ENCODE measurements at regions not wholly inside any gene's neighbourhood (a gene's known extent, or its start where the extent isn't known, plus 50 kb on each side); places are given as distances from the start of the nearest gene placed in this dataset.

DNA sequence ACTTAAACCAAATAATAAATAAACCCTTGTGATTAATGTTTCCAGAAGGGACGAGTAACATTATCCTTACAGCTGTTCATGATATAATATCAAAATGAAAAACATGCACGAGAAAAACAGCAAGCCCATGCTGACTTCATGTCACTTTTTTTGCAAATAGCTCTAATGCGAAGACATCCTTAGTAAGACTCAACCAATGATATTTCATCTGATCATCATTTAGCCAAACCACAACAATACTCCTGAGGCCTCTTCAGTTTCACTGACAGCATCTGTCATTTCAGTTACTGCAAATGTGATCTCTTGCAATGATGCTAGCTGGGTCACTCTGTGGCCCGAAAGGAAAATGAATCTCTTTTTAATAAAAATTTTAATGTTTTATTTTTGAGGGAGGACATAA lies 74.0 kb downstream of the POLR2M start:
- in situ Hi-C loops (cut with HindIII; ENCODE audit: low pct_ligation_motif_present, low sequenced_read_pairs): no loop called here

GRCh38 chr15:57782731-57783130 lies 76.2 kb downstream of the POLR2M start:
- no peaks in the 10 kb centered on the region for H3K36me3 ChIP-seq (replicated peaks)
- in situ Hi-C loops (cut with HindIII; ENCODE audit: low pct_ligation_motif_present, low sequenced_read_pairs): no loop called here
- H3K4me3 ChIP-seq (ENCODE audit: low read depth, low read length): no peak overlapping the region
- H3K27ac ChIP-seq: no peak overlapping the region
- no peaks in the 10 kb centered on the region for H3K27me3 ChIP-seq (replicated peaks)
- TF ChIP-seq, protein P1, sequence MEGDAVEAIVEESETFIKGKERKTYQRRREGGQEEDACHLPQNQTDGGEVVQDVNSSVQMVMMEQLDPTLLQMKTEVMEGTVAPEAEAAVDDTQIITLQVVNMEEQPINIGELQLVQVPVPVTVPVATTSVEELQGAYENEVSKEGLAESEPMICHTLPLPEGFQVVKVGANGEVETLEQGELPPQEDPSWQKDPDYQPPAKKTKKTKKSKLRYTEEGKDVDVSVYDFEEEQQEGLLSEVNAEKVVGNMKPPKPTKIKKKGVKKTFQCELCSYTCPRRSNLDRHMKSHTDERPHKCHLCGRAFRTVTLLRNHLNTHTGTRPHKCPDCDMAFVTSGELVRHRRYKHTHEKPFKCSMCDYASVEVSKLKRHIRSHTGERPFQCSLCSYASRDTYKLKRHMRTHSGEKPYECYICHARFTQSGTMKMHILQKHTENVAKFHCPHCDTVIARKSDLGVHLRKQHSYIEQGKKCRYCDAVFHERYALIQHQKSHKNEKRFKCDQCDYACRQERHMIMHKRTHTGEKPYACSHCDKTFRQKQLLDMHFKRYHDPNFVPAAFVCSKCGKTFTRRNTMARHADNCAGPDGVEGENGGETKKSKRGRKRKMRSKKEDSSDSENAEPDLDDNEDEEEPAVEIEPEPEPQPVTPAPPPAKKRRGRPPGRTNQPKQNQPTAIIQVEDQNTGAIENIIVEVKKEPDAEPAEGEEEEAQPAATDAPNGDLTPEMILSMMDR (IDR thresholded peaks at IDR 0.05; ENCODE audit: low read depth, low read length, missing control alignments): no peak
- DNase-seq: no peak

More for the DNA sequence above, 74.0 kb downstream of the POLR2M start:
- H3K27ac ChIP-seq: no peak overlapping the region
- DNase-seq: no peak
- TF ChIP-seq, protein P1 (IDR thresholded peaks at IDR 0.05; ENCODE audit: low read depth, low read length, missing control alignments): no peak
- H3K4me3 ChIP-seq (ENCODE audit: low read depth, low read length): no peak overlapping the region
- no peaks in the 10 kb centered on the region for H3K36me3 ChIP-seq (replicated peaks)
- no peaks in the 10 kb centered on the region for H3K27me3 ChIP-seq (replicated peaks)

GRCh38 chr15:57784081-57784511 lies 77.6 kb downstream of the POLR2M start:
- Histone ChIP-seq H3K36me3 (replicated peaks) (no peaks in the 10 kb centered on the region), H3K27ac (no peak overlapping the region), H3K27me3 (replicated peaks) (no peaks in the 10 kb centered on the region), H3K4me3 (ENCODE audit: low read depth, low read length) (no peak overlapping the region)
- TF ChIP-seq, protein P1 (IDR thresholded peaks at IDR 0.05; ENCODE audit: low read depth, low read length, missing control alignments): no peak
- in situ Hi-C loops (cut with HindIII; ENCODE audit: low pct_ligation_motif_present, low sequenced_read_pairs): no loop called here
- peak; percentile 37 for DNase-seq

GRCh38 chr15:57785039-57785438 lies 78.5 kb downstream of the POLR2M start:
- Histone ChIP-seq H3K4me3 (ENCODE audit: low read depth, low read length) (no peak overlapping the region), H3K27me3 (replicated peaks) (no peaks in the 10 kb centered on the region), H3K27ac (no peak overlapping the region), H3K36me3 (replicated peaks) (no peaks in the 10 kb centered on the region)
- TF ChIP-seq, protein P1 (IDR thresholded peaks at IDR 0.05; ENCODE audit: low read depth, low read length, missing control alignments): no peak
- DNase-seq: no peak
- in situ Hi-C loops (cut with HindIII; ENCODE audit: low pct_ligation_motif_present, low sequenced_read_pairs): no loop called here

DNA sequence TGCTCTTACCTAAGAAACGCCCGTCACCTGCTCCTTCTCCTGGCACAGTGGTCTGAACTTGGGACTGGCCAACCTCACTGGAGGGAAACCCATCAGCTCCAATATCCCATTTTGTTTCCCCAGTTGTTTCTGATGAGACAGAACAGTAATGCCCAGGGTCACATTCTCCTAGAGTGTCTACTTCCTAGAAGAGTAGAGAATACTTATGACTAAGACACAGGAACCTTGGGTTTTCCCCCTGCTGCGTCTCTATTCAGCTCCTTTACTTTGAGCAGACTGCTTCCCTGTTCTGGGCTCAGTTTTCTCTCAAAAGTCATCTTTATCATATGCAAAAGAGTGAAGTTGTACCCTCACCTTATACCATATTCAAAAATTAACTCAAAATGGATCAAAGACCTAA lies 79.4 kb downstream of the POLR2M start:
- H3K27me3 ChIP-seq (replicated peaks): no peaks in the 10 kb centered on the region
- H3K27ac ChIP-seq: no peak overlapping the region
- in situ Hi-C loops (cut with HindIII; ENCODE audit: low pct_ligation_motif_present, low sequenced_read_pairs): no loop called here
- DNase-seq: no peak
- no peaks in the 10 kb centered on the region for H3K36me3 ChIP-seq (replicated peaks)
- TF ChIP-seq, protein P1 (IDR thresholded peaks at IDR 0.05; ENCODE audit: low read depth, low read length, missing control alignments): no peak
- H3K4me3 ChIP-seq (ENCODE audit: low read depth, low read length): no peak overlapping the region

DNA sequence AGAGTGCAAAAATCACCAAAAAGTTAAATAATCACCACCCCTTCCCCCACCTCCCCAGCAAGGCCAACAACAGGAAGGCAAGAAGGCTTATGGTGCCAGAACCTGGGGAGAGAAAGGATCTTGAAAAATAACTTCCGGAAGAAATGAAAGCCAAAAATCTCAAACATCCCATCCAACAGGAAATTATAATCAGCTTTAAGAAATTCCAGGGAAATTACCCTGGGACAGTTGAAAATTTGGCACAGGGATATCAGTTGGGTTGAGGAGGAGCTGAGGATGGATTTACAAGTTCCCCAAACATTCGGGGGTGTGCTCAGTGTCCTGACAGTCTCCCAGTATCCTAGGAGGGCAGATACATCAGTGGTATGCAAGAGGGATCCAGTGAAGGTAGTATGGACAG lies 82.7 kb downstream of the POLR2M start:
- TF ChIP-seq, protein P1 (IDR thresholded peaks at IDR 0.05; ENCODE audit: low read depth, low read length, missing control alignments): no peak
- H3K27ac ChIP-seq: no peak overlapping the region
- no peaks in the 10 kb centered on the region for H3K27me3 ChIP-seq (replicated peaks)
- no peaks in the 10 kb centered on the region for H3K36me3 ChIP-seq (replicated peaks)
- in situ Hi-C loops (cut with HindIII; ENCODE audit: low pct_ligation_motif_present, low sequenced_read_pairs): no loop called here
- no peak overlapping the region for H3K4me3 ChIP-seq (ENCODE audit: low read depth, low read length)
- no peak for DNase-seq
